ENCODE measurements at regions not wholly inside any gene's neighbourhood (a gene's known extent, or its start where the extent isn't known, plus 50 kb on each side); places are given as distances from the start of the nearest gene placed in this dataset.

DNA sequence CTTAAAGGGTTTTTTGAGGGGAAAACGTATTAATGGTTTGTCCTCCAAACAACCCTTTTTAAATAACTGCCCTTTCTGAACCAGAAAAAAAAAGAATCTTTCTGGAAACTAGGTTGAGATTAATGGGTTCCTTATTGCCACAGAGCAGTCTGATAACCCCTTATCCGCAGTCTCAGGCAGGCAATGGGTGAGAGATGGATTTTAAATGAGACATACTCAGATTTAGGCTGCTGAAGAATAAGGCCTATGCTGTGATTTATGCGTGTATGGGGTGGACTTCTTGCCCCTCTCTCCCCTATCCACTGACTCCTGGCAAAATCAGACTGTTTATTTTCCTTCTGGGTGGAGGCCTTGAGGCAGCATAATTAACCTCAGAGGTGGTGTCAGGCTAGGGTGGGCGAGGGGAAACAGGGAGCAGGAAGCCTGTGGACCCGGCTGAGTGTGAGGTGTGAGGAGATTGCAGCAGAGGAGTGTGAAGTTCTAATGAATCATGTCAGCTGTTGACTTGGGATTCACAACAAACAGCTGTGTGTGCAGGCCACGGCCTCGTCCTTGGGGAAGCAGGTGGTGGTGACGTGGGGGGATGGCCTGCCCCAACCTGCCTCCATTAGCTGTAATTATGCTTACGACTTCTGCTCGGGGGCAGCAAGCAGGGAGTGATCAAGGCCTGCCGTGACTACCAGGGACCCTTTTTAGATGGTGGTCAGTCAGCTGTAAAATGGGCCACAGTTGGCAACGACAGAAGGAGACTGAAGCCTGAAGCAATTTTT is 196.4 kb downstream of the SEMA6A start:
- TF ChIP-seq, protein P1, sequence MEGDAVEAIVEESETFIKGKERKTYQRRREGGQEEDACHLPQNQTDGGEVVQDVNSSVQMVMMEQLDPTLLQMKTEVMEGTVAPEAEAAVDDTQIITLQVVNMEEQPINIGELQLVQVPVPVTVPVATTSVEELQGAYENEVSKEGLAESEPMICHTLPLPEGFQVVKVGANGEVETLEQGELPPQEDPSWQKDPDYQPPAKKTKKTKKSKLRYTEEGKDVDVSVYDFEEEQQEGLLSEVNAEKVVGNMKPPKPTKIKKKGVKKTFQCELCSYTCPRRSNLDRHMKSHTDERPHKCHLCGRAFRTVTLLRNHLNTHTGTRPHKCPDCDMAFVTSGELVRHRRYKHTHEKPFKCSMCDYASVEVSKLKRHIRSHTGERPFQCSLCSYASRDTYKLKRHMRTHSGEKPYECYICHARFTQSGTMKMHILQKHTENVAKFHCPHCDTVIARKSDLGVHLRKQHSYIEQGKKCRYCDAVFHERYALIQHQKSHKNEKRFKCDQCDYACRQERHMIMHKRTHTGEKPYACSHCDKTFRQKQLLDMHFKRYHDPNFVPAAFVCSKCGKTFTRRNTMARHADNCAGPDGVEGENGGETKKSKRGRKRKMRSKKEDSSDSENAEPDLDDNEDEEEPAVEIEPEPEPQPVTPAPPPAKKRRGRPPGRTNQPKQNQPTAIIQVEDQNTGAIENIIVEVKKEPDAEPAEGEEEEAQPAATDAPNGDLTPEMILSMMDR (IDR thresholded peaks at IDR 0.05; ENCODE audit: poor library complexity): no peak
- TF ChIP-seq EZH2 (IDR thresholded peaks at IDR 0.05; ENCODE audit: borderline replicate concordance): no peak
- TF ChIP-seq EZH2phosphoT487 (IDR thresholded peaks at IDR 0.05; ENCODE audit: low read depth, severe bottlenecking, unreplicated experiment): no peak
- WGBS (ENCODE audit: low lambda C conversion rate, missing lambda C conversion rate): 71% methylated on average over 12 of the region's 12 CpGs
- Histone ChIP-seq H4K20me1 (ENCODE audit: insufficient read depth, poor library complexity, severe bottlenecking) (no peaks in the 10 kb centered on the region), H3K4me2 (no peak overlapping the region), H3K9me3 (ENCODE audit: low read depth) (no peaks in the 10 kb centered on the region), H3K4me3 (no peak overlapping the region), H3K27me3 (no peaks in the 10 kb centered on the region), H3K36me3 (replicated peaks; ENCODE audit: insufficient read depth, low read depth) (no peaks in the 10 kb centered on the region), H3K79me2 (no peaks in the 10 kb centered on the region), H3K27ac (no peak overlapping the region), H3K4me1 (ENCODE audit: insufficient read depth) (no peaks in the 10 kb centered on the region), H3K9me2 (replicated peaks; ENCODE audit: insufficient read depth) (no peaks in the 10 kb centered on the region), H2AFZ (no peak overlapping the region)
- DNase-seq (ENCODE audit: low spot score): no peak

DNA sequence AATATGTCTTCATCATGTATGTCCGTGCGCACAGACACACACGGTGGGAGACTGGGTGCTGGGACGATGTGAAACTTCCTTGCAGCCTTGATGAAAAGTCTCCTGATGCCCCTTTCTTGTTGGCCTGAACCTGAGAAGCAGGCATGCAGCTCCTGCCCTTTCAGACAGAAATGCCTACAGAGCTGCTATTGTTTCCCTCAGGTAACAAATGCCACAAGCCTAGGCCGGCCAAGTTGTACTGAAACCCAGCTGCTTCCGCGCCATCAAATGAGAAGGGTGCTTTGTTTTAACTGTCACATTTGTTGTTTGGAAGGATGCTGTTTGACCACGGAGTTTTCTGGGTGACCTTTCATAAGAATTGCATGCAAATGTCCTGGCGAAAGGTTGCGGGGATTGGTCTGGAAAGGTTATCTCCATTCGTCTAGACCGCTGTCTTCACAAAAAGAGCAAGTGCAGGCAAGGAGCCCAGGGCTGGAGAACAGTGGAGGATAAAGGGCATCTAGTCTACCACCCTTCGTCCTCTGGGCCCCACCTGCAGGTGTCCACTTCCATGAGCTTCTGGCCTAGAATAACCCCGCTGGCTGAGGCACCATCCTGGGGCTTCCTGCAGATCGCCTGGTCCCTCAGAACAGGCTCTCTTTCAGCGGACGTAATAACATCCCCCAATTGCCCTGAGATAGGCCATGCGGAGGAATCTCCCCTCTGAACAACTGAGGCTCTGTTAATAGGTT is 197.2 kb downstream of the SEMA6A start:
- no peaks in the 10 kb centered on the region for H3K36me3 ChIP-seq (replicated peaks; ENCODE audit: insufficient read depth, low read depth)
- DNase-seq (ENCODE audit: low spot score): no peak
- TF ChIP-seq EZH2phosphoT487 (IDR thresholded peaks at IDR 0.05; ENCODE audit: low read depth, severe bottlenecking, unreplicated experiment): no peak
- no peak for TF ChIP-seq EZH2 (IDR thresholded peaks at IDR 0.05; ENCODE audit: borderline replicate concordance)
- TF ChIP-seq, protein P1 (IDR thresholded peaks at IDR 0.05; ENCODE audit: poor library complexity): no peak
- H4K20me1 ChIP-seq (ENCODE audit: insufficient read depth, poor library complexity, severe bottlenecking): no peaks in the 10 kb centered on the region
- no peaks in the 10 kb centered on the region for H3K9me2 ChIP-seq (replicated peaks; ENCODE audit: insufficient read depth)
- no peak overlapping the region for H3K4me3 ChIP-seq
- no peak overlapping the region for H3K4me2 ChIP-seq
- H3K27me3 ChIP-seq: no peaks in the 10 kb centered on the region
- H3K79me2 ChIP-seq: no peaks in the 10 kb centered on the region
- no peaks in the 10 kb centered on the region for H3K4me1 ChIP-seq (ENCODE audit: insufficient read depth)
- H2AFZ ChIP-seq: no peak overlapping the region
- no peaks in the 10 kb centered on the region for H3K9me3 ChIP-seq (ENCODE audit: low read depth)
- 90% methylated on average over 18 of the region's 18 CpGs for WGBS (ENCODE audit: low lambda C conversion rate, missing lambda C conversion rate)
- H3K27ac ChIP-seq: no peak overlapping the region

DNA sequence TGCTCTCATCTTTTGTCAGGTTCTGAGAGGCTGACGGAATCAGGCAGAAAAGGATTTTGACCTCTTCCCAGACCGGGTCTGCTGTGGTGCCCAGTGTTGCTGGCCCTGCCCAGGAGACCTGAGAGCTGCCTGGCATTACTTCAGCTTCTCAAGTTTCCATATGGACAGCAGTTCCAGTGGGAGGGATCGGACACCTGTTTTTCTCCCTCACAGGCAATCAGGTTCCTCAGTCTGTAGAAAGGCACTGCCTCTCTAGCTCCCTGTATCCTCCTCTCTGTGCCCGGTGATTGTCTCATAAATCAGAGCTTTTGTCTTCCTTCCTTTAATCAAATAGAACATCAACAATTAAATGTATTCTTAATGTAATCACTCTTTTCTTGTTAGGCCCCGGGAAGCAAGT is 198.7 kb downstream of the SEMA6A start:
- Histone ChIP-seq H3K9me2 (replicated peaks; ENCODE audit: insufficient read depth) (no peaks in the 10 kb centered on the region), H3K36me3 (replicated peaks; ENCODE audit: insufficient read depth, low read depth) (no peaks in the 10 kb centered on the region), H3K27ac (no peak overlapping the region), H3K4me3 (no peak overlapping the region), H3K79me2 (no peaks in the 10 kb centered on the region), H3K4me1 (ENCODE audit: insufficient read depth) (peaks cover 3% of the 10 kb centered on the region), H4K20me1 (ENCODE audit: insufficient read depth, poor library complexity, severe bottlenecking) (no peaks in the 10 kb centered on the region), H3K27me3 (no peaks in the 10 kb centered on the region), H3K9me3 (ENCODE audit: low read depth) (no peaks in the 10 kb centered on the region), H3K4me2 (no peak overlapping the region), H2AFZ (no peak overlapping the region)
- TF ChIP-seq EZH2phosphoT487 (IDR thresholded peaks at IDR 0.05; ENCODE audit: low read depth, severe bottlenecking, unreplicated experiment) (no peak), EZH2 (IDR thresholded peaks at IDR 0.05; ENCODE audit: borderline replicate concordance) (no peak)
- TF ChIP-seq, protein P1 (IDR thresholded peaks at IDR 0.05; ENCODE audit: poor library complexity): no peak
- DNase-seq (ENCODE audit: low spot score): no peak
- 84% methylated on average over 5 of the region's 5 CpGs for WGBS (ENCODE audit: low lambda C conversion rate, missing lambda C conversion rate)
